ENCODE measurements at regions not wholly inside any gene's neighbourhood (a gene's known extent, or its start where the extent isn't known, plus 50 kb on each side); places are given as distances from the start of the nearest gene placed in this dataset.

DNA sequence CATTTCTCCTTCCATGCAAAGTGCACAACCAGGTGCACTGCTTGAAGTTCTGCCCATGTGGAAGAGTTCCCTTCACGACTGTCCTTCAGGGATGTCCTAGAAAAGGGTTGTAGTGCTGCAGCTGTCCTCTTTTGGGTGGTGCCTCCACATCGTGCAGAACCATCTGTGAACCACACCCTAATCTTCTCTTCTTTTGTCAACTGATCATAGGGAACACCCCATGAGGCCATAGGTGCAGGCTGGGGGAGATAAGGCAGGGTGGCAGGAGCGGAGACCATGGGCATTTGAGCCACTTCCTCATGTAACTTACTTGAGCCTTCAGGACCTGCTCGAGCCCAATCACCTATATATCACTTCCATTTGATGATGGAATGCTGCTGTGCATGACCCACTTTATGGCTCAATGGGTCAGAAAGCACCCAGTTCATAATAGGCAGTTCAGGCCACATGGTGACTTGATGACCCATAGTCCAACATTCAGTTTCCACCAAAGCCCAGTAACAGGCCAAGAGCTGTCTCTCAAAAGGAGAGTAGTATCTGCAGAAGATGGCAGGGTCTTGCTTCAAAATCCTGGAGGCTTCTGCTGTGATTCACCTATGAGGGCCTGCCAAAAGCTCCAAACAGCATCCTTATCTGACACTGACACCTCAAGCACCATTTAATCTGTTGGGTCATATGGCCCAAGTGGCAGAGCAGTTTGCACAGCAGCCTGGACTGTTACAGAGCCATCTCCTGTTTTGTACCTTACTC, 84.7 kb upstream of the CYRIA start:
- Mint-ChIP-seq H3K4me1 (no peaks in the 10 kb centered on the region), H3K27me3 (ENCODE audit: insufficient read depth, low read depth, poor library complexity) (no peaks in the 10 kb centered on the region), H3K9me3 (no peaks in the 10 kb centered on the region; the same call in 2 of the 3 replicates), H3K36me3 (ENCODE audit: low read depth) (no peaks in the 10 kb centered on the region), H3K4me3 (no peak overlapping the region), H3K27ac (no peak overlapping the region)
- TF ChIP-seq, protein P1, sequence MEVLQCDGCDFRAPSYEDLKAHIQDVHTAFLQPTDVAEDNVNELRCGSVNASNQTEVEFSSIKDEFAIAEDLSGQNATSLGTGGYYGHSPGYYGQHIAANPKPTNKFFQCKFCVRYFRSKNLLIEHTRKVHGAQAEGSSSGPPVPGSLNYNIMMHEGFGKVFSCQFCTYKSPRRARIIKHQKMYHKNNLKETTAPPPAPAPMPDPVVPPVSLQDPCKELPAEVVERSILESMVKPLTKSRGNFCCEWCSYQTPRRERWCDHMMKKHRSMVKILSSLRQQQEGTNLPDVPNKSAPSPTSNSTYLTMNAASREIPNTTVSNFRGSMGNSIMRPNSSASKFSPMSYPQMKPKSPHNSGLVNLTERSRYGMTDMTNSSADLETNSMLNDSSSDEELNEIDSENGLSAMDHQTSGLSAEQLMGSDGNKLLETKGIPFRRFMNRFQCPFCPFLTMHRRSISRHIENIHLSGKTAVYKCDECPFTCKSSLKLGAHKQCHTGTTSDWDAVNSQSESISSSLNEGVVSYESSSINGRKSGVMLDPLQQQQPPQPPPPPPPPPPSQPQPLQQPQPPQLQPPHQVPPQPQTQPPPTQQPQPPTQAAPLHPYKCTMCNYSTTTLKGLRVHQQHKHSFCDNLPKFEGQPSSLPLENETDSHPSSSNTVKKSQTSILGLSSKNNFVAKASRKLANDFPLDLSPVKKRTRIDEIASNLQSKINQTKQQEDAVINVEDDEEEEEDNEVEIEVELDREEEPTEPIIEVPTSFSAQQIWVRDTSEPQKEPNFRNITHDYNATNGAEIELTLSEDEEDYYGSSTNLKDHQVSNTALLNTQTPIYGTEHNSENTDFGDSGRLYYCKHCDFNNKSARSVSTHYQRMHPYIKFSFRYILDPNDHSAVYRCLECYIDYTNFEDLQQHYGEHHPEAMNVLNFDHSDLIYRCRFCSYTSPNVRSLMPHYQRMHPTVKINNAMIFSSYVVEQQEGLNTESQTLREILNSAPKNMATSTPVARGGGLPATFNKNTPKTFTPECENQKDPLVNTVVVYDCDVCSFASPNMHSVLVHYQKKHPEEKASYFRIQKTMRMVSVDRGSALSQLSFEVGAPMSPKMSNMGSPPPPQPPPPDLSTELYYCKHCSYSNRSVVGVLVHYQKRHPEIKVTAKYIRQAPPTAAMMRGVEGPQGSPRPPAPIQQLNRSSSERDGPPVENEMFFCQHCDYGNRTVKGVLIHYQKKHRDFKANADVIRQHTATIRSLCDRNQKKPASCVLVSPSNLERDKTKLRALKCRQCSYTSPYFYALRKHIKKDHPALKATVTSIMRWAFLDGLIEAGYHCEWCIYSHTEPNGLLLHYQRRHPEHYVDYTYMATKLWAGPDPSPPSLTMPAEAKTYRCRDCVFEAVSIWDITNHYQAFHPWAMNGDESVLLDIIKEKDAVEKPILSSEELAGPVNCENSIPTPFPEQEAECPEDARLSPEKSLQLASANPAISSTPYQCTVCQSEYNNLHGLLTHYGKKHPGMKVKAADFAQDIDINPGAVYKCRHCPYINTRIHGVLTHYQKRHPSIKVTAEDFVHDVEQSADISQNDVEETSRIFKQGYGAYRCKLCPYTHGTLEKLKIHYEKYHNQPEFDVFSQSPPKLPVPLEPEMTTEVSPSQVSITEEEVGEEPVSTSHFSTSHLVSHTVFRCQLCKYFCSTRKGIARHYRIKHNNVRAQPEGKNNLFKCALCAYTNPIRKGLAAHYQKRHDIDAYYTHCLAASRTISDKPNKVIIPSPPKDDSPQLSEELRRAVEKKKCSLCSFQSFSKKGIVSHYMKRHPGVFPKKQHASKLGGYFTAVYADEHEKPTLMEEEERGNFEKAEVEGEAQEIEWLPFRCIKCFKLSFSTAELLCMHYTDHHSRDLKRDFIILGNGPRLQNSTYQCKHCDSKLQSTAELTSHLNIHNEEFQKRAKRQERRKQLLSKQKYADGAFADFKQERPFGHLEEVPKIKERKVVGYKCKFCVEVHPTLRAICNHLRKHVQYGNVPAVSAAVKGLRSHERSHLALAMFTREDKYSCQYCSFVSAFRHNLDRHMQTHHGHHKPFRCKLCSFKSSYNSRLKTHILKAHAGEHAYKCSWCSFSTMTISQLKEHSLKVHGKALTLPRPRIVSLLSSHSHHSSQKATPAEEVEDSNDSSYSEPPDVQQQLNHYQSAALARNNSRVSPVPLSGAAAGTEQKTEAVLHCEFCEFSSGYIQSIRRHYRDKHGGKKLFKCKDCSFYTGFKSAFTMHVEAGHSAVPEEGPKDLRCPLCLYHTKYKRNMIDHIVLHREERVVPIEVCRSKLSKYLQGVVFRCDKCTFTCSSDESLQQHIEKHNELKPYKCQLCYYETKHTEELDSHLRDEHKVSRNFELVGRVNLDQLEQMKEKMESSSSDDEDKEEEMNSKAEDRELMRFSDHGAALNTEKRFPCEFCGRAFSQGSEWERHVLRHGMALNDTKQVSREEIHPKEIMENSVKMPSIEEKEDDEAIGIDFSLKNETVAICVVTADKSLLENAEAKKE (CRISPR knock-in tag; IDR thresholded peaks at IDR 0.05), result no peak
- TF ChIP-seq ZNF331 (CRISPR knock-in tag; IDR thresholded peaks at IDR 0.05; ENCODE audit: low read depth) (no peak), CREB1 (CRISPR knock-in tag; IDR thresholded peaks at IDR 0.05; ENCODE audit: low read depth) (no peak), NANOG (IDR thresholded peaks at IDR 0.05; ENCODE audit: borderline replicate concordance) (no peak), EZH2phosphoT487 (IDR thresholded peaks at IDR 0.05; ENCODE audit: unreplicated experiment) (no peak), EZH2 (IDR thresholded peaks at IDR 0.05; ENCODE audit: low read depth, unreplicated experiment) (no peak), STAT1 (IDR thresholded peaks at IDR 0.05; ENCODE audit: unreplicated experiment) (no peak), JUNB (IDR thresholded peaks at IDR 0.05; ENCODE audit: unreplicated experiment) (no peak)
- TF ChIP-seq, protein P2, sequence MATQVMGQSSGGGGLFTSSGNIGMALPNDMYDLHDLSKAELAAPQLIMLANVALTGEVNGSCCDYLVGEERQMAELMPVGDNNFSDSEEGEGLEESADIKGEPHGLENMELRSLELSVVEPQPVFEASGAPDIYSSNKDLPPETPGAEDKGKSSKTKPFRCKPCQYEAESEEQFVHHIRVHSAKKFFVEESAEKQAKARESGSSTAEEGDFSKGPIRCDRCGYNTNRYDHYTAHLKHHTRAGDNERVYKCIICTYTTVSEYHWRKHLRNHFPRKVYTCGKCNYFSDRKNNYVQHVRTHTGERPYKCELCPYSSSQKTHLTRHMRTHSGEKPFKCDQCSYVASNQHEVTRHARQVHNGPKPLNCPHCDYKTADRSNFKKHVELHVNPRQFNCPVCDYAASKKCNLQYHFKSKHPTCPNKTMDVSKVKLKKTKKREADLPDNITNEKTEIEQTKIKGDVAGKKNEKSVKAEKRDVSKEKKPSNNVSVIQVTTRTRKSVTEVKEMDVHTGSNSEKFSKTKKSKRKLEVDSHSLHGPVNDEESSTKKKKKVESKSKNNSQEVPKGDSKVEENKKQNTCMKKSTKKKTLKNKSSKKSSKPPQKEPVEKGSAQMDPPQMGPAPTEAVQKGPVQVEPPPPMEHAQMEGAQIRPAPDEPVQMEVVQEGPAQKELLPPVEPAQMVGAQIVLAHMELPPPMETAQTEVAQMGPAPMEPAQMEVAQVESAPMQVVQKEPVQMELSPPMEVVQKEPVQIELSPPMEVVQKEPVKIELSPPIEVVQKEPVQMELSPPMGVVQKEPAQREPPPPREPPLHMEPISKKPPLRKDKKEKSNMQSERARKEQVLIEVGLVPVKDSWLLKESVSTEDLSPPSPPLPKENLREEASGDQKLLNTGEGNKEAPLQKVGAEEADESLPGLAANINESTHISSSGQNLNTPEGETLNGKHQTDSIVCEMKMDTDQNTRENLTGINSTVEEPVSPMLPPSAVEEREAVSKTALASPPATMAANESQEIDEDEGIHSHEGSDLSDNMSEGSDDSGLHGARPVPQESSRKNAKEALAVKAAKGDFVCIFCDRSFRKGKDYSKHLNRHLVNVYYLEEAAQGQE (IDR thresholded peaks at IDR 0.05; ENCODE audit: unreplicated experiment), result no peak
- TF ChIP-seq, protein P3, sequence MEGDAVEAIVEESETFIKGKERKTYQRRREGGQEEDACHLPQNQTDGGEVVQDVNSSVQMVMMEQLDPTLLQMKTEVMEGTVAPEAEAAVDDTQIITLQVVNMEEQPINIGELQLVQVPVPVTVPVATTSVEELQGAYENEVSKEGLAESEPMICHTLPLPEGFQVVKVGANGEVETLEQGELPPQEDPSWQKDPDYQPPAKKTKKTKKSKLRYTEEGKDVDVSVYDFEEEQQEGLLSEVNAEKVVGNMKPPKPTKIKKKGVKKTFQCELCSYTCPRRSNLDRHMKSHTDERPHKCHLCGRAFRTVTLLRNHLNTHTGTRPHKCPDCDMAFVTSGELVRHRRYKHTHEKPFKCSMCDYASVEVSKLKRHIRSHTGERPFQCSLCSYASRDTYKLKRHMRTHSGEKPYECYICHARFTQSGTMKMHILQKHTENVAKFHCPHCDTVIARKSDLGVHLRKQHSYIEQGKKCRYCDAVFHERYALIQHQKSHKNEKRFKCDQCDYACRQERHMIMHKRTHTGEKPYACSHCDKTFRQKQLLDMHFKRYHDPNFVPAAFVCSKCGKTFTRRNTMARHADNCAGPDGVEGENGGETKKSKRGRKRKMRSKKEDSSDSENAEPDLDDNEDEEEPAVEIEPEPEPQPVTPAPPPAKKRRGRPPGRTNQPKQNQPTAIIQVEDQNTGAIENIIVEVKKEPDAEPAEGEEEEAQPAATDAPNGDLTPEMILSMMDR (conservative IDR thresholded peaks at IDR 0.05; ENCODE audit: low read depth in 2 of 2), result no peak
- TF ChIP-seq, protein P4, sequence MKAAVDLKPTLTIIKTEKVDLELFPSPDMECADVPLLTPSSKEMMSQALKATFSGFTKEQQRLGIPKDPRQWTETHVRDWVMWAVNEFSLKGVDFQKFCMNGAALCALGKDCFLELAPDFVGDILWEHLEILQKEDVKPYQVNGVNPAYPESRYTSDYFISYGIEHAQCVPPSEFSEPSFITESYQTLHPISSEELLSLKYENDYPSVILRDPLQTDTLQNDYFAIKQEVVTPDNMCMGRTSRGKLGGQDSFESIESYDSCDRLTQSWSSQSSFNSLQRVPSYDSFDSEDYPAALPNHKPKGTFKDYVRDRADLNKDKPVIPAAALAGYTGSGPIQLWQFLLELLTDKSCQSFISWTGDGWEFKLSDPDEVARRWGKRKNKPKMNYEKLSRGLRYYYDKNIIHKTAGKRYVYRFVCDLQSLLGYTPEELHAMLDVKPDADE (IDR thresholded peaks at IDR 0.05), result no peak
- no peak overlapping the region for H3K4me2 ChIP-seq
- H2AFZ ChIP-seq, result no peak overlapping the region
- DNase-seq (ENCODE audit: low spot score) (no peak), ATAC-seq (no peak)
- H3K27ac ChIP-seq (ENCODE audit: low read depth), result no peak overlapping the region
- H3K4me3 ChIP-seq, result no peak overlapping the region
- H3K4me1 ChIP-seq (ENCODE audit: insufficient read depth), result no peaks in the 10 kb centered on the region
- no peaks in the 10 kb centered on the region for H3F3A ChIP-seq (replicated peaks; ENCODE audit: low read depth)
- 0 out of 2 replicates have a peak, but pooled peaks cover 5% of the 10 kb centered on the region for H3K9me2 ChIP-seq (ENCODE audit: insufficient read depth)
- H3K36me3 ChIP-seq (ENCODE audit: insufficient read depth), result no peaks in the 10 kb centered on the region
- no peaks in the 10 kb centered on the region for H3K27me3 ChIP-seq (ENCODE audit: insufficient read depth)
- H4K20me1 ChIP-seq (replicated peaks; ENCODE audit: insufficient read depth), result no peaks in the 10 kb centered on the region
- no peaks in the 10 kb centered on the region for H3K79me2 ChIP-seq (replicated peaks; ENCODE audit: insufficient read depth)

Measured in GM23338 (cell line).